SK-N-SH (cell line): ENCODE measurements at regions not wholly inside any gene's neighbourhood (a gene's known extent, or its start where the extent isn't known, plus 50 kb on each side); places are given as distances from the start of the nearest gene placed in this dataset.

Experiments
- CTCF ChIA-PET: fragments of 300-600, 350-600 bp; formaldehyde crosslinking; extraction: SDS; loops from one replicate; lab custom pipeline; 2021; lab: Yijun Ruan, JAX
- POLR2A ChIA-PET: fragments of 350-600 bp; sonication (Branson Sonifier 250); formaldehyde crosslinking; extraction: SDS; loops from one replicate; lab custom pipeline; 2020; ENCODE audit warnings: antibody characterized with exemption, inconsistent platforms; lab: Yijun Ruan, JAX
- DNase-seq: peaks from one replicate; pipeline ENCODE4 v3.0.0; 2012
- H2AFZ ChIP-seq: fragments of 200-600 bp; sonication (generic); 2 replicates; pipeline ENCODE4 v1.8.1; 2016; ENCODE audit warnings: antibody characterized with exemption, mild to moderate bottlenecking, low read depth
- H3F3A ChIP-seq: fragments of 200-600 bp; sonication (generic); replicated peaks from 2 replicates; pipeline ENCODE3; 2016; ENCODE audit warnings: antibody characterized with exemption, mild to moderate bottlenecking; ENCODE audit not compliant: insufficient read depth
- H3K27ac ChIP-seq, 2 experiments: fragments of 200-500 bp in 1 of 2; fragments of 200-600 bp in 1 of 2; sonication (Bioruptor generic) in 1 of 2; sonication (generic), shearing (Covaris generic) in 1 of 2; 2 replicates each; pipeline versions ENCODE4 v1.5.1 to v1.6.1; 2014 to 2016; ENCODE audit warnings: low read depth in 2 of 2, inconsistent platforms in 1 of 2, low read length in 1 of 2, mild to moderate bottlenecking in 1 of 2, mixed read lengths in 1 of 2
- H3K27me3 ChIP-seq: fragments of 200-600 bp; sonication (generic), shearing (Covaris generic); 2 replicates; pipeline ENCODE4 v1.6.1; 2016; ENCODE audit warnings: mixed run types; ENCODE audit not compliant: insufficient read depth
- H3K36me3 ChIP-seq, 2 experiments: fragments of 200-500 bp in 1 of 2; fragments of 200-600 bp in 1 of 2; sonication (Bioruptor generic) in 1 of 2; sonication (generic) in 1 of 2; replicated peaks in 1 of 2; 2 replicates each; pipeline versions ENCODE3 to v1.5.1; 2014 to 2016; ENCODE audit warnings: low read length in 1 of 2, mild to moderate bottlenecking in 1 of 2; ENCODE audit not compliant: insufficient read depth in 2 of 2, control insufficient read depth in 1 of 2
- H3K4me1 ChIP-seq, 2 experiments: fragments of 200-500 bp in 1 of 2; fragments of 200-600 bp in 1 of 2; sonication (Bioruptor generic) in 1 of 2; sonication (generic), shearing (Covaris generic) in 1 of 2; 2 replicates each; pipeline versions ENCODE4 v1.5.1 to v1.6.1; 2014 to 2016; ENCODE audit warnings: low read depth in 1 of 2, low read length in 1 of 2, mixed run types in 1 of 2; ENCODE audit not compliant: insufficient read depth in 2 of 2, control insufficient read depth in 1 of 2
- H3K4me2 ChIP-seq: fragments of 200-600 bp; sonication (generic), shearing (Covaris generic); 2 replicates; pipeline ENCODE4 v1.6.1; 2017; ENCODE audit warnings: mixed run types
- H3K4me3 ChIP-seq, 2 experiments: fragments of 200-500 bp in 1 of 2; fragments of 200-600 bp in 1 of 2; sonication (Bioruptor generic) in 1 of 2; sonication (generic), shearing (Covaris generic) in 1 of 2; 2 replicates each; pipeline versions ENCODE4 v1.5.1 to v1.8.1; 2014 to 2016; ENCODE audit warnings: low read depth in 2 of 2, inconsistent platforms in 1 of 2, low read length in 1 of 2, mild to moderate bottlenecking in 1 of 2, mixed read lengths in 1 of 2, moderate library complexity in 1 of 2
- H3K79me2 ChIP-seq: fragments of 200-600 bp; sonication (generic); 2 replicates; pipeline ENCODE4 v1.8.1; 2017; ENCODE audit warnings: mild to moderate bottlenecking; ENCODE audit not compliant: insufficient read depth
- H3K9ac ChIP-seq: fragments of 200-600 bp; sonication (generic); 2 replicates; pipeline ENCODE4 v1.6.1; 2017; ENCODE audit warnings: mixed run types
- H3K9me2 ChIP-seq: fragments of 200-600 bp; sonication (generic); 2 replicates; pipeline ENCODE4 v1.6.1; 2017; ENCODE audit warnings: mixed run types
- H3K9me3 ChIP-seq: fragments of 200-600 bp; sonication (generic); 2 replicates; pipeline ENCODE4 v1.6.1; 2017; ENCODE audit warnings: mixed run types, mild to moderate bottlenecking, moderate library complexity
- H4K20me1 ChIP-seq: fragments of 200-600 bp; sonication (generic); 2 replicates; pipeline ENCODE4 v1.6.1; 2017; ENCODE audit warnings: mild to moderate bottlenecking, mixed run types; ENCODE audit not compliant: insufficient read depth
- JUND ChIP-seq: IDR thresholded peaks from 2 replicates; pipeline ENCODE4 v1.4.0; 2012
- NFIC ChIP-seq: IDR thresholded peaks from 2 replicates; pipeline ENCODE4 v1.4.0; 2012; ENCODE audit warnings: borderline replicate concordance
- POLR2AphosphoS5 ChIP-seq: IDR thresholded peaks from 2 replicates; pipeline ENCODE4 v1.6.1; 2012; ENCODE audit warnings: low read depth, low read length
- SMC3 ChIP-seq: IDR thresholded peaks from 2 replicates; pipeline ENCODE4 v1.6.1; 2012; ENCODE audit warnings: low read depth, low read length, improper control_type of control experiment
- TCF12 ChIP-seq: IDR thresholded peaks from 2 replicates; pipeline ENCODE4 v1.4.0; 2012
- USF1 ChIP-seq: IDR thresholded peaks from 2 replicates; pipeline ENCODE4 v1.4.0; 2012; ENCODE audit warnings: low read depth, borderline replicate concordance
- YY1 ChIP-seq: IDR thresholded peaks from 2 replicates; pipeline ENCODE4 v1.4.0; 2012; ENCODE audit warnings: low read depth, mild to moderate bottlenecking
- WGBS: methylation state at CpG from one replicate; pipeline ENCODE4 v1.1.6; 2017; ENCODE audit warnings: low lambda C conversion rate; 5-methylcytosine and 5-hydroxymethylcytosine counted together

GRCh38 chr9:110146373-110146772 lies 61.6 kb downstream of the C9orf152 start:
- peaks cover 100% of the 10 kb centered on the region for H4K20me1 ChIP-seq
- H3K9ac ChIP-seq: no peak overlapping the region
- no peak overlapping the region for H2AFZ ChIP-seq
- peaks cover 100% of the 10 kb centered on the region for H3K79me2 ChIP-seq
- H3K36me3 ChIP-seq: peaks cover 8 to 19% of the 10 kb centered on the region in 2 experiments
- no peak for DNase-seq
- WGBS: no CpG with 5 or more reads among the region's 1 CpG
- 0 out of 4 replicates have a peak overlapping the region, but pooled peaks of 1 of the 2 experiments have one; percentile 23 for H3K27ac ChIP-seq
- H3K4me3 ChIP-seq: no peak overlapping the region
- POLR2A ChIA-PET: no interaction called here
- no peaks in the 10 kb centered on the region for H3K27me3 ChIP-seq
- H3K4me2 ChIP-seq: no peak overlapping the region
- peak; percentile 72 for TF ChIP-seq TCF12
- no peak for TF ChIP-seq JUND
- TF ChIP-seq USF1: no peak
- H3K4me1 ChIP-seq: peaks cover 4 to 27% of the 10 kb centered on the region in 2 experiments; a peak in 3 of 4 replicates
- no peaks in the 10 kb centered on the region for H3K9me2 ChIP-seq
- H3K9me3 ChIP-seq: no peaks in the 10 kb centered on the region
- CTCF ChIA-PET: no interaction called here
- H3F3A ChIP-seq: peaks cover 17% of the 10 kb centered on the region

DNA sequence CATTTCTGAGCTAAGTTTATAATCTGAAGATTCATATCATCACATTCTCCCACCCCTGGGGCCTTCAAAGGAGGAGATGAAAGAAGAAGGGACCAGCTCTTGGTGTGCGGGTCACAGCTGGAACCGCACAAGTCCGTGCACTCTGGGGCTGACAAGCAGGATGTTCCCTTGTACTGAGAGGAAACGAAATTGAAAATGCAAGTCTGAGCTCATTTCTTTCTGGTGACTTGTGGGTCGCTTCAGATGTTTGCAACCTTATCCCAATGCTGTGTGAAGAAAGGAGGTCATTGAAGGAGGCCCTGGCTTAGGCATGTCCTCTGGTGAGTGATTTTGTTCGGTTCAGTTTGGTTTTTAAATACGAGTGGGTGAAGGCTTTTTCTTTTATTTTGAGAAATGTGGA lies 59.6 kb downstream of the C9orf152 start:
- Histone ChIP-seq H3K27ac (no peak overlapping the region), H3K4me1 (peaks cover 4 to 13% of the 10 kb centered on the region in 2 experiments; a peak in 3 of 4 replicates), H3K4me2 (no peak overlapping the region), H3F3A (peaks cover 13% of the 10 kb centered on the region), H3K9me2 (no peaks in the 10 kb centered on the region), H3K79me2 (peaks cover 100% of the 10 kb centered on the region), H3K27me3 (no peaks in the 10 kb centered on the region), H3K36me3 (peaks cover 8 to 14% of the 10 kb centered on the region in 2 experiments), H4K20me1 (peaks cover 99% of the 10 kb centered on the region), H3K9me3 (no peaks in the 10 kb centered on the region), H2AFZ (no peak overlapping the region), H3K9ac (no peak overlapping the region), H3K4me3 (no peak overlapping the region)
- CTCF ChIA-PET: interaction anchor here (1.0 to 10.9 kb wide), 4 partner anchors 33 to 266 kb away, joined by 3 to 179 read pairs (median 3); no protein-coding TSS in a partner anchor
- POLR2A ChIA-PET: no interaction called here
- DNase-seq: no peak
- WGBS: 92% methylated on average over 7 of the region's 7 CpGs
- TF ChIP-seq POLR2AphosphoS5: no peak
- no peak for TF ChIP-seq SMC3

- H3K79me2 ChIP-seq: peaks cover 100% of the 10 kb centered on the region
- ChIA-PET POLR2A (no interaction called here), CTCF (interaction anchor here (1.0 to 10.9 kb wide), 4 partner anchors 32 to 574 kb away, joined by 3 to 179 read pairs (median 10); no protein-coding TSS in a partner anchor)
- WGBS: 93% methylated on average over 4 of the region's 4 CpGs
- DNase-seq: no peak
- H3F3A ChIP-seq: peaks cover 13% of the 10 kb centered on the region
- H3K36me3 ChIP-seq: peaks cover 8 to 14% of the 10 kb centered on the region in 2 experiments
- no peaks in the 10 kb centered on the region for H3K9me3 ChIP-seq
- no peaks in the 10 kb centered on the region for H3K9me2 ChIP-seq
- no peak overlapping the region for H3K9ac ChIP-seq
- H2AFZ ChIP-seq: no peak overlapping the region
- H3K4me2 ChIP-seq: no peak overlapping the region
- no peak overlapping the region for H3K27ac ChIP-seq
- H4K20me1 ChIP-seq: peaks cover 99% of the 10 kb centered on the region
- TF ChIP-seq JUND: no peak
- TF ChIP-seq NFIC: no peak
- TF ChIP-seq YY1: no peak
- H3K27me3 ChIP-seq: no peaks in the 10 kb centered on the region
- H3K4me3 ChIP-seq: no peak overlapping the region
- peaks cover 3 to 8% of the 10 kb centered on the region in 2 experiments; a peak in 3 of 4 replicates for H3K4me1 ChIP-seq
Observed at GRCh38 chr9:110148891-110149290, 59.1 kb downstream of the C9orf152 start.
